Stimulated activated CD8-positive, alpha-beta memory T cell treated with anti-CD3 and anti-CD28 coated beads, Interleukin-4, amount 100 ng/mL, for 48 hours (primary cell): ENCODE measurements at regions not wholly inside any gene's neighbourhood (a gene's known extent, or its start where the extent isn't known, plus 50 kb on each side); places are given as distances from the start of the nearest gene placed in this dataset.

Source experiments
- DNase-seq: peaks from one replicate; pipeline ENCODE4 v3.0.0-alpha.2; 2020

- DNase-seq: no peak
These were observed 127.3 kb upstream of the NUDT7 start for GRCh38 chr16:77594799-77595596.

DNA sequence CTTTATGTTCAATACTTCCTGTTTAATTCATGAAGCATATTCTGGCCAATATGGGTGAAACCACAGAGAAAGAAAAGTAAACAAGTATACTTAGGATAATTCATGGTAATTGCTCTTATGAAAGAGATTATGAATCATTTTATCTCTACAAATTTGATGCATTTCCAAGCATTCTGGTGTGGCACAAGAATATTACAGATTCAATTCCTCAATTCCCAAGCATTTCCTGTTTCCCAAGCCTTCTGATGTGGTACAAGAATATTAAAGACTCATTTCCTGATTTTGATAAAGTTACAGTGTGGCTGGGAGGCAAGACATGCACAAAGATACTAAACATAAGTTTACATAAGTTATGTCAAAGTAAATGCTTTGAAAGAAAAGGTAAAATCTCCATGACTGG, 126.1 kb upstream of the NUDT7 start:
- DNase-seq: no peak

DNA sequence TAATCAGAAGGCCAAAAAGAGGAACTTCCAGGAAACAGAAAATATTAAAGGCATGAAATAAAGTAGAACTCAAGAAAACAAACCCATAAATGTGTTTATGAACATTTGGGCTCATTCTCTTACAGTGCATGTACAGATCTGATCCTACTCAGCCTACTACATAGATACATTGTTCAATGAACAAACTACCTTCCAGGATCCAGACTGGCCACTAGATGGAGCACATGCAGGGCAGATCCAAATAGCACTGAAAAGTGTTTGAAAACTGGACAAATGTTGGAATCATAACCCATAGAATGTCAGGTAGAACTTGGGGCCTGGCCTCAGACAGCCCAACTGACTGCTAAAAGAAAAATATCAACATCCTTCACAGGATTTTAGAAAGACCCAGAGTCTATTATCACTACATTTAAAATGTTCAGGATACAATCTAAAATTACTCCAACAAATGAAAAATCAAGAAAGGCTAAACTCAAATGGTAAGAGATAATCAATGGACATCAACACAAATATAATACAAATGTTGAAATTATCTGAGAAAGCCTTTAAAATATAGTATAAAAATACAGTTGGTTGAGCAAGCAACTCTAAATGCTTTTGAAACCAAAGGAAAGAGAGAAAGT, 122.4 kb upstream of the NUDT7 start:
- DNase-seq: peak; percentile 36

- no peak for DNase-seq
These were observed 121.8 kb upstream of the NUDT7 start for GRCh38 chr16:77600555-77600954.

DNA sequence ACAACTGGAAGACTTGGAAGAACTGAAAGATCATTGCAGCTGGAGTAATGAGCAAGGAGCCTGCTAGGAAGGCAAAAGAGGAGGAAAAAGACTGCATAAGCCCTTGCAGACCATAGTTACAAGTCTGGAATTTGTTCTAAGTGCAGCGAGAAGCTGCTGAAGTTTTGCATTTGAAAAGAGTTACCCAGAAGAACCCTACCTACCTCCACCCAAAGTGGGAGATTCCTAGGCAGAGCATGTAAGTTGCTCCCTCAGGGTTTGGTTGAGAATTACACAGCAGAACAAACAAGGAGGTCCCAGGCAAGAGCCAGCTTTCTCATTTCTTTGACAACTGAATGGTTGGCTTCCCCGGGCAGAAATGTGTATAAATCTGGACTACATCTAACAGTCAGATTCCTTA, 118.7 kb upstream of the NUDT7 start:
- no peak for DNase-seq

- DNase-seq: no peak
These were observed 111.8 kb upstream of the NUDT7 start for GRCh38 chr16:77610496-77610895.

GRCh38 chr16:77611386-77611785, 110.9 kb upstream of the NUDT7 start:
- DNase-seq: no peak

DNA sequence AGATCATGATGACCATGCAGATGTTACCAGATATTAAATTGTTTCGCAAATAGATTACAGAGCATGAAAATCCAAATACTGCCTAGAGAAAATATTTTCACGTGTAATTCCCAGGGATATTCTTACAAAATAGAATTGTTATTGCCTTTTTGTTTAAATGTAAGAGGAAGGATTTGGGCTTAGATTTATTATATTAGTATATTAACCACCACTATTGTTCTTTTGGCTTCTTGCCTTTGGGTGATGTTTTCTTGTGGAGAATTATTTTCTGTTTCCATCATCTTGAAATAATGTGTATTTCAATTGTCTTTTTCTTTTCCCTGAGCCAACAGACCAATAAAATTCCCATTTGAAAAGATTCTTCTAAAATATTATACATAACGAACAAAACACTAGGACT, 109.7 kb upstream of the NUDT7 start:
- DNase-seq: no peak

GRCh38 chr16:77613095-77613494, 109.2 kb upstream of the NUDT7 start:
- DNase-seq: no peak

DNA sequence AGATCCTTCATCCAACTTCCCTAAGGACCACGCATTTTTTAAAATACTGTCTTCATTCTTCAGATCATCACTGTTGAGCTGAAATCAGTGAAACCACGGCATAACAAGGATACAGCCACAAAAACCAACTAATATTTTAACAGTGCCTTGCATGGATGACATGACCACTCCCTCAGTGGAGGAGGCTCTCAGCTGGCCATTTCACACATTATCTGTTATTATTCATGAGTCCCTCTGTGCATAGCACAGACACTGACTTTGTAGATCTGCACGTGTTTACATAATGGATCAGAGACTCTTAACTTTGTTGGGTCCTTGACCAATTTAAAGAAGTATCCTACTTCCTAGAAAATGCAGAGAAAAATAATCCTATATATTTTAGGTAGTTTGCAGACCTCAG, 104.8 kb upstream of the NUDT7 start:
- no peak for DNase-seq

DNA sequence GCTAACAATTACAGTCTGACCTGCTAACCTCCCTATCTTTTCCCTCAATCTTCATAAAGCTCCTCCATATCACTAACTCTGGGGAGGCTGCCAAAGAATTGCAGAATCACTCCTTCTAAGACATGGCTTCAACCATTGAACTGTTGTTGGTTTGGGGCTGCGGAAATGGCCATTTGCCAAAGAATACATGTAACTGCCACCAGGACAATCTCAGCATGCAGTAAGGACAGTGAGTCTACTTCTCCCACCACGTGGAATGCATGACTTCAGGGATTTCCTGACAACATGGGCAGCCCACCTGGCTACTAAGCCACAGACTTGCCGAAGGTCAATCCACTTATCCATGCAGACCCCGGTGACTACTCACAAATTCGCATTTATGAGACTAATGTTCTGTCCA, 104.3 kb upstream of the NUDT7 start:
- DNase-seq: no peak

- DNase-seq: no peak
These were observed 103.4 kb upstream of the NUDT7 start for GRCh38 chr16:77618951-77619350.

GRCh38 chr16:77624085-77624484, 98.2 kb upstream of the NUDT7 start:
- no peak for DNase-seq

DNA sequence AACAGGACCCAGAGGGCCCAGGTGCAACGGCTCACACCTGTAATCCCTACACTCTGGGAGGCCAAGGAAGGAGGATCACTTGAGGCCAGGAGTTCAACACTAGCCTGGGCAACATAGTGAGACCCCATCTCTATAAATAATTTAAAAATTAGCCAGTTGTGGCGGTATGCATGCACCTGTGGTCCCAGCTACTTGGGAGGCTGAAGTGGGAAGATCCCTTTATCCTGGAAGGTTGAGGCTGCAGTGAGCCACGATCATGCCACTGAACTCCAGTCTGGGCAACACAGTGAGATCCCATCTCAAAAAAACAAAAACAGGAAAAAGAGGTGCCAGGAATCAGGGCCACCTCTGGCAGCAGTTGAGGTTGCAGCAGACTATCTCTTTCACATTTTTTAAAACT, 85.7 kb upstream of the NUDT7 start:
- DNase-seq: no peak

DNA sequence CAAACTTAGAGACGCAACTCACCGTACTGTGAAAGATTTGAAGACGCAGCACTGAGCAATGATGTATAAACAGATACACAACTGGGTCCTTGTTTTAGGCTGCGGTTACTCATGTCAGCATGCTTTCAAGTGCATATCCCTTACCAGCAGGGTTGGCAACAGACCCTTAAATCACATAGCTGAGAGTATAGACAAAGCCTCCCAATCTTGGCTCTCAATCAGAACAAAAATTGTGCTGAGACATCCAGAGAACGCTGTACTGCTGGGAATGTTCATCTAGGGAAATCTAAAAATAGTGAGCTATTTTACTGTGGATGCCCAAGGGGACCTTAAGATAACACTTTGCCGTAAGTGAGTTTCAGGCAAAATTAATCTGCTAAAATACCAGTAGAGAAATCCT, 84.4 kb upstream of the NUDT7 start:
- no peak for DNase-seq

GRCh38 chr16:77643176-77643575, 79.1 kb upstream of the NUDT7 start:
- DNase-seq: no peak

DNA sequence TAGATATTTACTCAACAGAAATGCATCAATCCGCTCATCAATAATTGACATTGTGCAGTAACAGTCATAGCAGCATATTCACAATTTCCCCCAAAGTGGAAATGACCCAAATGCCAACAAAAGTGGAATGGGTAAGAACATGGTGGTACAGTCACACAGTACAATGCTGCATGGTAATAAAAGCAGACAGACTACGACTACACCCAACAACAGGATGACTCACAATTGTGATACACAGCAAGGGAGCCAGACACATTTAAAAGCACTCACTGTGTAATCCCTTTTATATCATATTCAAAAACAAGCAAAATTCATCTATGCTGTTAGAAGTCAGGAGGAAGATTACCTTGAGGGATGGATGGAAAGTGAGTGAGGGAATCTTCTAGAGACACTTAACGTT, 76.5 kb upstream of the NUDT7 start:
- DNase-seq: no peak

DNA sequence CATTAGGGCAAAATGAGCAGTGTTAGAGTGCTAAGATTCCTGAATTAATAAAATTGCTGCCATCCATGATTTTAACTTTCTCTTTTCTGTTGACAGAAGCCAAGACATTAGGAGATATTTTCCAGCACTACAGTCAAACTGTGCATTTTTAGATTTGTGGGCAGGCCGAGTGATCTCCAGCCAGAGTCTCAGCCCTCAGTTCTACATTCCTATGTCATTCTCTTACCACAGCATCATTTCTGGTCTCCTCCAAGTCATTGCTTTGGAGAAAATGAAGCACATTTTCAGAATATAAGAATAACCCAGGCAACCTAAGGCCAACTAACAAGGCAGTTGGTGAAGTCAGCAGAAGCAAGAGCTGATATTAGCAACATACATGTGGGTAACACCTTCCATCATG, 74.6 kb upstream of the NUDT7 start:
- DNase-seq: no peak

- DNase-seq: no peak
These were observed 71.6 kb upstream of the NUDT7 start for GRCh38 chr16:77650761-77651160.

DNA sequence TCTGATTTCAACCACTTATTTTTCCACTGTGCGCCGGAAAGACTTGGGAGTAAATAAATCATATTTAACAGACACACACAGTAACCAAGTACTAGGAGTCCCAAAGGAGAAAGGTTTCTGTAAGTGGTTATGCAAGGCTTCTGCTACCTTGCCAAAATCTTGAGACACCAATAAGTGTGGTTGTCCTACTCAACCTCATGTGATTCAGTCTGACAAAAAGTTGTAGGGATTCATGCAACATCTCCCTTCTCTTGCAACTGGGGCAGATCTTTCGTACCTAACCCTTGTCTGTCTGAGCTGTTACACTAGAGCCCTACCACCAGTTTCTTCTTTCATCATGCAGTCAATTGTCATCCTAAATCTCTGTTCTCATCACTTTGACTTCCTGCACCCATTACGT, 69.9 kb upstream of the NUDT7 start:
- DNase-seq: no peak

DNA sequence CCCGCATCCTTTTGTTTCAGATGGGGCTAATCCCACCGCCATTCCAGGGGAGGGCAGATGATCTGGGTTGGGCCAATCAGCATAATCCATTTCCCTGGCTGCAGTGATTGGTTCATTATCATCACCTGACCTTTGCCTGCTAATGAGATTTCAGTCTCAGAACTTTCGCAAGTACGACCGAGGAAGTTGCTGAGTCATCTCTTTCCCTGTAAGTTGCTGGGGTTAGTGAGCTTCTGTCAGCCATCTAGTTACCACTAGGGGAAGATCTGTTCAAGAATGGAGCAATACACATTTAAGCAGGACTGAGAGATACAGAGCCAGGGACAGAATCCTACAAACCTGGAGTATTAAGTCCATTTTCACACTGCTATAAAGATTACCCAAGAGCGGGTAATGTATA, 65.3 kb upstream of the NUDT7 start:
- no peak for DNase-seq

DNA sequence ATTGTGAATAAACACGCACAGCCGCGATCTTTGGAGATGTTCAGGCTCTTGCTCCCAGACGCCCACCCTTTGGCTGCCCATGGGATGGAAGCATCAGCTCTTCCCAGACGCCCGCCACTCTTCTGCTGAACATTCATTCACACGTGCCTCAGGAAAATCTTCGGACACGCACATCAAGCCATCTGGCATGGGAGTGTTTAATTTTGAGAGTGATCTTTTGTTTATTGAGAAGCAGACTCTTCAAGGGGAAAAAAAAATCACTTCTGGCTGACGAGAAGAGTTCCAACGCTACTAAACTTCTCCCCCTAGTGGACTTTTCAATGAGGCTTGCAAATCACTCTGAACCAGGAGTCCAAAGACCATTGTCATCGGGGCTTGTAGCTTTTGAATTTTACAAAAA, 62.0 kb upstream of the NUDT7 start:
- no peak for DNase-seq

GRCh38 chr16:77662246-77662645, 60.1 kb upstream of the NUDT7 start:
- no peak for DNase-seq

DNA sequence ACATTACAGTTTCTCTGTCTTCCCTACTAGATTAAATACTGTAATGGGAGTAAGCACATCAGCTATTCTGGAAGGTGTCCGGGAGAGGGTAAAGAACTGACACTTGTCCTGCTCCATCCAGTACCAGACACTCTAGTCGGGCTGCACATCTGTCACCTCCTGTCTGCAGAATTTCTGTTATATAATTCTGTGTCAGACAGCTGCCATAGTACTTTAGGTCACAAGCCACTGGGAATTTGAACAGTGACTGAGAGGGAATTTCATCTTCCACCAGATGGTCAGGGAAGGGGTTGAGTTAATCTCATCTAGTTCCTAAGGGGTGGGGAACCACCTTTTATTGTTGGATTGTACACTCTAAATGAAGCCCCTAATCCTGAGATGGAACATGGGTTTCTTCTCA, 58.6 kb upstream of the NUDT7 start:
- DNase-seq: no peak

GRCh38 chr16:77666771-77667170, 55.5 kb upstream of the NUDT7 start:
- no peak for DNase-seq
